Thyroid gland (tissue), 4 donors: ENCODE measurements at regions not wholly inside any gene's neighbourhood (a gene's known extent, or its start where the extent isn't known, plus 50 kb on each side); places are given as distances from the start of the nearest gene placed in this dataset.

ENCODE experiments used
- DNase-seq, 2 donors: peaks; one replicate each; pipeline ENCODE4 v3.0.0-alpha.2; 2019
- H3K27ac ChIP-seq, 3 donors: fragments of 200-600 bp; sonication (generic); 1 replicate in 2 of 3; 2 replicates in 1 of 3; pipeline ENCODE4 v1.5.1; 2016 to 2019; ENCODE audit warnings: mild to moderate bottlenecking in 1 of 3, moderate library complexity in 1 of 3
- H3K27me3 ChIP-seq: fragments of 200-600 bp; sonication (generic); one replicate; pipeline ENCODE4 v1.5.1; 2019
- H3K36me3 ChIP-seq, 2 donors: fragments of 200-600 bp; sonication (generic); one replicate each; pipeline ENCODE4 v1.5.1; 2016 to 2019
- H3K4me1 ChIP-seq, 2 donors: fragments of 200-600 bp; sonication (generic); one replicate each; pipeline ENCODE4 v1.5.1; 2017 to 2019
- H3K4me3 ChIP-seq, 3 donors: fragments of 200-600 bp; sonication (generic); replicated peaks in 1 of 3; 1 replicate in 2 of 3; 2 replicates in 1 of 3; pipeline ENCODE4 v1.5.1; 2016; ENCODE audit warnings: mild to moderate bottlenecking in 1 of 3
- H3K9me3 ChIP-seq: fragments of 200-600 bp; sonication (generic); one replicate; pipeline ENCODE4 v1.5.1; 2017
- POLR2A ChIP-seq, 2 donors: fragments of 450-650 bp; IDR thresholded peaks; one replicate each; pipeline ENCODE4 v1.6.1; 2017; ENCODE audit warnings: antibody characterized with exemption in 2 of 2, mild to moderate bottlenecking in 2 of 2, moderate library complexity in 1 of 2
- WGBS, 2 donors: methylation state at CpG; one replicate each; pipeline ENCODE4 v1.1.5; 2017; 5-methylcytosine and 5-hydroxymethylcytosine counted together
- intact Hi-C: fragments of 100-400 bp; cut with DNase I; formaldehyde crosslinking; loops from one replicate; pipeline ENCODE4 v1.15.1; 2023
- TF ChIP-seq, protein P1 (sequence below), 6 experiments: fragments of 200-600 bp in 3 of 6; fragments of 450-650 bp in 3 of 6; sonication (generic) in 3 of 6; IDR thresholded peaks; one replicate each; pipeline ENCODE4 v1.5.1; 2016 to 2019; ENCODE audit warnings: antibody characterized with exemption in 6 of 6, mild to moderate bottlenecking in 2 of 6, inconsistent platforms in 1 of 6, moderate library complexity in 1 of 6

- Histone ChIP-seq H3K27ac (peak overlapping the region; percentile 92 to 94 (median 94)), H3K4me3 (no peak overlapping the region), H3K27me3 (no peaks in the 10 kb centered on the region), H3K9me3 (no peaks in the 10 kb centered on the region), H3K36me3 (no peaks in the 10 kb centered on the region), H3K4me1 (peaks cover 25 to 58% of the 10 kb centered on the region in 2 donors)
- peak; percentile 84 for DNase-seq
- intact Hi-C loops: no loop called here
- peak in 1 of 2 donors; percentile 33 for TF ChIP-seq POLR2A (IDR thresholded peaks at IDR 0.05)
- TF ChIP-seq, protein P1, sequence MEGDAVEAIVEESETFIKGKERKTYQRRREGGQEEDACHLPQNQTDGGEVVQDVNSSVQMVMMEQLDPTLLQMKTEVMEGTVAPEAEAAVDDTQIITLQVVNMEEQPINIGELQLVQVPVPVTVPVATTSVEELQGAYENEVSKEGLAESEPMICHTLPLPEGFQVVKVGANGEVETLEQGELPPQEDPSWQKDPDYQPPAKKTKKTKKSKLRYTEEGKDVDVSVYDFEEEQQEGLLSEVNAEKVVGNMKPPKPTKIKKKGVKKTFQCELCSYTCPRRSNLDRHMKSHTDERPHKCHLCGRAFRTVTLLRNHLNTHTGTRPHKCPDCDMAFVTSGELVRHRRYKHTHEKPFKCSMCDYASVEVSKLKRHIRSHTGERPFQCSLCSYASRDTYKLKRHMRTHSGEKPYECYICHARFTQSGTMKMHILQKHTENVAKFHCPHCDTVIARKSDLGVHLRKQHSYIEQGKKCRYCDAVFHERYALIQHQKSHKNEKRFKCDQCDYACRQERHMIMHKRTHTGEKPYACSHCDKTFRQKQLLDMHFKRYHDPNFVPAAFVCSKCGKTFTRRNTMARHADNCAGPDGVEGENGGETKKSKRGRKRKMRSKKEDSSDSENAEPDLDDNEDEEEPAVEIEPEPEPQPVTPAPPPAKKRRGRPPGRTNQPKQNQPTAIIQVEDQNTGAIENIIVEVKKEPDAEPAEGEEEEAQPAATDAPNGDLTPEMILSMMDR (IDR thresholded peaks at IDR 0.05): no peak
- WGBS, 2 donors: 27 to 41% methylated on average over 5 of the region's 5 CpGs
These were observed 149.5 kb upstream of the SASH1 start for GRCh38 chr6:148193063-148193680.

DNA sequence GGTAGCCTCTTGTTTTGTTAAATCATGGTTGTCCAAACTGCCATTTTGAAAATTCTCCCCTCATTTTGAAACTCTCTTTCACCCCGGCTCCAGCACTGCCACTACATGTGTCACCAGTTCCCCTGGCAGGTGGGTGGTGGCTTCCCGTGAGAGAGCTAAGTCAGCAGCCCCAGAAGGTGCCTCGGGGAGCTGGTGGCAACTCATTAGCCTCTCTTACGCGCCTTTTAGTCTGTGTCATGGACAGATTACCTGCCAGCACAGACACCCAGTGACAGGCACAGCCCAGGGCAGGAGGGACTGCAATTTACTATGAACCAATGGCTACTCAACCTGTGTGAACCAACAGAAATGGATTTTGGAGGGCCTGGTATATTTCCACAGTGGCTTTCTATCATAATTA is 147.1 kb upstream of the SASH1 start:
- peaks cover 25 to 47% of the 10 kb centered on the region in 2 donors for H3K4me1 ChIP-seq
- TF ChIP-seq, protein P1 (IDR thresholded peaks at IDR 0.05): no peak
- no peak for TF ChIP-seq POLR2A (IDR thresholded peaks at IDR 0.05)
- WGBS, 2 donors: 86 to 92% methylated on average over 5 of the region's 5 CpGs
- peak in 1 of 2 donors; percentile 26 for DNase-seq
- no peaks in the 10 kb centered on the region for H3K9me3 ChIP-seq
- H3K27ac ChIP-seq: peak overlapping the region; percentile 92 to 94 (median 94)
- no peaks in the 10 kb centered on the region for H3K27me3 ChIP-seq
- H3K36me3 ChIP-seq: no peaks in the 10 kb centered on the region
- H3K4me3 ChIP-seq: no peak overlapping the region
- intact Hi-C loops: no loop called here

GRCh38 chr6:148199584-148199983 is 143.1 kb upstream of the SASH1 start:
- Histone ChIP-seq H3K9me3 (no peaks in the 10 kb centered on the region), H3K27ac (peak overlapping the region; percentile 75 to 84 (median 83)), H3K36me3 (no peaks in the 10 kb centered on the region), H3K4me1 (peaks cover 10 to 21% of the 10 kb centered on the region in 2 donors), H3K27me3 (no peaks in the 10 kb centered on the region), H3K4me3 (no peak overlapping the region)
- no peak for TF ChIP-seq POLR2A (IDR thresholded peaks at IDR 0.05)
- TF ChIP-seq, protein P1 (IDR thresholded peaks at IDR 0.05): no peak
- 93 to 99% methylated on average over 3 of the region's 3 CpGs for WGBS, 2 donors
- DNase-seq: no peak
- intact Hi-C loops: no loop called here

DNA sequence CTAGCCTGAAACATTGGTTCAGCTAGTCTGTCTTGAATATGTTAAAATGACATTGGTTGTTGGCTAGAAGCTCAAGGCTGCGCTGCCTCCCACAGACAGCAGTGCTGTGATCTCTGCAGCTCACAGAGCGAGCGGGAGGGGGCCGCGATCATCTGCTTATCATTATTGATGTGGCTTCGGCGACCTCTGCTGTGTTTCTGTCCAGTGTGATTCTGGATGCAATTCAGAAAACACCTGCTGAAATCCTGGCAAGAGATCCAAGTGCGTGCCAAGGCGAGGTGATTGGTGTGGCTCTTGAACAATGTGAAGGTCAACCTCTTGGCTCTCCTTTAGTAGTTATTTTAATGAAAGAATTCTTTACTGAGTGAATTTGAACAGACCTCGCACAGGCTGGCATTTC is 142.3 kb upstream of the SASH1 start:
- H3K4me1 ChIP-seq: peaks cover 10 to 14% of the 10 kb centered on the region in 2 donors
- no peaks in the 10 kb centered on the region for H3K27me3 ChIP-seq
- H3K4me3 ChIP-seq: no peak overlapping the region
- intact Hi-C loops: no loop called here
- H3K36me3 ChIP-seq: no peaks in the 10 kb centered on the region
- peak; percentile 88 to 89 for DNase-seq
- H3K27ac ChIP-seq: peak overlapping the region; percentile 75 to 84 (median 83)
- peak in 1 of 2 donors; percentile 39 for TF ChIP-seq POLR2A (IDR thresholded peaks at IDR 0.05)
- TF ChIP-seq, protein P1 (IDR thresholded peaks at IDR 0.05): peak in 4 of 6 experiments; percentile 10 to 40 (median 22)
- no peaks in the 10 kb centered on the region for H3K9me3 ChIP-seq
- WGBS, 2 donors: 13 to 30% methylated on average over 10 of the region's 10 CpGs

DNA sequence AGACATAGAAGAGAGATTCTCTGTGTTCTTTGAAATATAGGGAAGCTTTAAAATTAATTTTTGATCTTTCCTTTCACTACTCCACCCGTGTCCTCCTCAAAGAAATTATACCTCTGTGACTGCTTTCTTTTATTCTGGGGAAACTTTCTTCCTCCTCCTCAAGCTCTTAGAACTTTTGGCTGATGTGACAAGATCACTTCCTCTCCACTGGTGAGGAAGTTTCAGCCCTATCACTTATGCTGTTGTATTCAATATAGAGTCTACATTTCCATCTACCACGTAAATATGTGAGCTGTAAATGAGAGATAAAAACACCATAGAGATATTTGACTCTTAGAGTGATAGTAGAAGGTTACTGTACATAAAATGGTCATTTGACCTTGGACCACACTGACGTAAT is 141.9 kb upstream of the SASH1 start:
- H3K36me3 ChIP-seq: no peaks in the 10 kb centered on the region
- H3K9me3 ChIP-seq: no peaks in the 10 kb centered on the region
- 79 to 86% methylated on average over 3 of the region's 3 CpGs for WGBS, 2 donors
- DNase-seq: no peak
- peak overlapping the region; percentile 75 to 84 (median 83) for H3K27ac ChIP-seq
- no peak for TF ChIP-seq POLR2A (IDR thresholded peaks at IDR 0.05)
- TF ChIP-seq, protein P1 (IDR thresholded peaks at IDR 0.05): no peak
- intact Hi-C loops: no loop called here
- no peaks in the 10 kb centered on the region for H3K27me3 ChIP-seq
- H3K4me1 ChIP-seq: peaks cover 10 to 11% of the 10 kb centered on the region in 2 donors
- H3K4me3 ChIP-seq: no peak overlapping the region
